ENCODE measurements at regions not wholly inside any gene's neighbourhood (a gene's known extent, or its start where the extent isn't known, plus 50 kb on each side); places are given as distances from the start of the nearest gene placed in this dataset.

DNA sequence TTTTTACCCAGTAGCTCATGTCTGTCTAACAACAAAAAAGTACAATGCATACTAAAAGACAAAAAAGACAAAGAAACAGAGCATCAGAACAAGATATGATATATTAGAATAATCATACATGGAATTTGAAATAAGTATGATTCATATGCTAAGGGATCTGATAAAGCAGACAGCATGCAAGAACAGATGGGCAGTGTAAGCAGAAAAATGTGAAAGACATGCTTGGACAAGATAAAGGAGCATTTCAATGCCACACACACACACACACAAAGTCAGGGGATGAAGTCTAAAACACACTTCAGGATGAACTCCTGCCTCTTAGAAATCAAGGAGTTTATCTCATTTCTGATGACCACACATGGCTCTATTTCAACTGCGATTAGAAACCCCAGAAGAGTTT is 649.6 kb upstream of the NDST4 start:
- DNase-seq (ENCODE audit: low spot score) = no peak

DNA sequence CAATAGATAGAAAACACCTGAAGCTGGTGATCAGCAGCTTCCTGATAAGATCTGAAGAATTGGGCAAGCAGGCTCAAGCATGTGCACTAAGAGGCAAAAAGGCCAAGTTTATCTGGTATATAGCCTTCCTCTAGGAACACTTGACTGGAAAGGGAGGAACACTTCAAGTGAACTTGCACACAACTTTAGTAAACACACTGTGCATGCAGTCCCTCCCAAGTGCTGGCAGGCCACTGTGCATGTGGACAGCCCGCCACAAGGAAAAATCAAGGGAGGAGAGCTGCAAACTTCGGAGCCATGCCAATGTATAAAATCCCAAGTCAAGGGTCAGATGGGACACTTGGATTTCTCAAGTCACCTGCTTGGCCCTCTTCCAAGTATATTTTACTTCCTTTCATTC is 645.8 kb upstream of the NDST4 start:
- no peak for DNase-seq (ENCODE audit: low spot score)

DNA sequence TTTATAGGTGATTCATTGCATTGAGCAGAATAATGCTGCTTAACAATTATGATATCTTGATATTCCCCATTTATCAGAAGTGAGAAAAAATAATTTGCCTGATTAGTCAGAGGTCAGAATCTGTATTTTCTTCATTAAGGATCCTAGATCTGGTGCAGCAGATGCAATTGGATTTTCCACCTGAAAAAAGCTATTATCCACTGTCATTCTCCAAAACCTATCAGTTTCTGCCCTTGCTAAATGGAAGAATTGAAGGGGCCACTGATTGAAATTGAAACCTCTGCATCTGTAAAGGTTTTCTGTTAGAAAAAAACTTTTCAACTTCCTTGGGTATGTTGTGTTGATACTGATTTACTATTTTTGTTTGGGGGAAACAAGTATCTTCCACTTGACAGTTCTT is 636.0 kb upstream of the NDST4 start:
- DNase-seq (ENCODE audit: low spot score) = no peak

DNA sequence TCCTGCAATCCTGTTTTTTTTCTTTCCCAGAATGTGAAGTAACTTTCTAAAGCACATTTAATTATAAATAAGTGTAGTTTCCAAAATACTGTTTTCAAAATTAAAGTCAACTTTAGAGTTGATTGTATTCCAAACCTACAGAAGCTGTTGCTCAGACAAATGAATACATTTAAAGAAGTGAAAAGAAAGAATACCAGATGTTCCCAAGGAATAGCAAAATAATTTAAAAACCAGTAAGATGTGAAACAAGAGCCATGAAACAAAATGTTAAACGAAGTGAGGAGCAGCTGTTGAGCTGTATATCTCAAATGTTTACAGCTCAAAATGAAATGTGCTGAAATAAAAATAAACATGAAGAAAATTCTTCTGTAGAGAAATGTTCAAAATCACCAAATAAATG is 627.4 kb upstream of the NDST4 start:
- DNase-seq (ENCODE audit: low spot score) = no peak

DNA sequence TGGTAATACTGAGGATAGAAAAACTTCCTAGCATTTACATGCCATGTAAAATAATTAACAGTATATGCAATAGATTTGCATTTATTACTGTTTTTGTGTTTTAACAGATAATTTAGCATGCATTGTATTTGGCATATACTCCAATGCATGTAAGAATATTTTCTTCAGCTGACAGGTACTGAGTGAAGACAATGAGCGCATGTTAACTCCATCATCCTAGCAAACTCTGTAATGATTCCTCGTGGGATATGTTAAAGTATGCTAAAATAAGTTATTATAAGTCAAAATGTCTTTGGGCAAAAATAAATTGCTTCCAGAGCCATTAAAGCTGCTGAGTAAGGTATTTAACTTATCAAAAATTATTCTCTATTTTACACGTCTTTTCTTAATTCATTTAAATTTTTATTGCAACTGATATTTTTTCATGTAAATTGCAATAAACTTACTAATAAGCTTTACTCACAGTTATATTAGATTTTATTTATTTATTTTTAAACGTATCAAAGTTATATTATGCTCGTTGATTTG is 616.4 kb upstream of the NDST4 start:
- no peak for DNase-seq (ENCODE audit: low spot score)

DNA sequence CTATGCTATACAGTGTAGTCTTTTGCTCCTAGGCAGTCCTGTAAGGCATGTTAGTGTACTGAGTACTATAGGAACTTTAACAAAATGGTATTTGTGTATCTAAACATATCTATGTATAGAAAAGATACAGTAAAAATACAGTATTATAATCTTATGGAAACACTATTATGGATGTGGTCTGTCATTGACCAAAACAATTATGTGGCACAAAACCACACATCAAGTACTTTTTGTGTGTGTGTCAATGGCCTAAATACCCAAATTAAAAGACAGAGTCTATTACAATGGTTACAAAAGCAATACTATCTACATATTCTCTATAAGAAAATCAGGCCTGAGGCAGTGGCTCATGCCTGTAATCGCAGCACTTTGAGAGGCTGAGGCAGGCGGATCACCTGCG is 610.2 kb upstream of the NDST4 start:
- no peak for DNase-seq (ENCODE audit: low spot score)

DNA sequence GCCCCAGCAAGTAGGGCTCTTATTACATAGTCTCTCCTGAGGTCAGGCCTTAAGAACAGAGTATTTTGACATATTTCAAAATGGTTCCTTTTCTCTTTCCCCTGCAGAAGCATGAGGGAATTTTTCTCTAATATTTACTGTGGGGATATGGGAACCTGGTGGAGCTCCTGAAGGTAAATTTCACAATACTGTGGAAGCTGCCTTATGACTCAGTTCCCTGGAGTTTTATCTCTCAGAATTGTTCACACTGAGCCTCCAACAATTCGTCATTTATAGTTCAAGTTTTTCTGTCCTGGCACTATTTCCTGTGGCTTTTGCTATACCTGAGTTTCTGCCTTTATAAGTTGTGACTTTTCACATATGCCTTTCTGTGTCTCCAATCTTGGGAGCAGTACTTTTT is 607.2 kb upstream of the NDST4 start:
- no peak for DNase-seq (ENCODE audit: low spot score)

DNA sequence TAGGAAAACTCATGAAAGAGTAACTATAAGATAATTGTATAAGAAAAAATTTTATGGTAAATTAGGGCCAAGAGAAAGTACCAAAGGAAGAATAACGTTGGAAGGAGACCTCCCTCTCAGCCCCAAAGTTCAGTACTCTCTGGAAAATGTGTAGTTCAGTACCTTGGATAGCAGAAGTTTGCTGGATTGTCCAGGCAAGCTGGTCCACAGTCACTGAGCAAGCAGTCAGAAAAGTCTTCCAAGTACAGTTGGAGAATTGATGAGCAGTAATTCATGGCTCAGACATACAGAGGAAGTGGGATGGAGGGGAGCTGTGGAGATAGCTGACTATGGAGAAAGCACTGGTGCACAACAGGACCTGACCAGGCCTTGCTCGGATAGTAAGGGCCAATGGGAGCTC is 598.2 kb upstream of the NDST4 start:
- no peak for DNase-seq (ENCODE audit: low spot score)

DNA sequence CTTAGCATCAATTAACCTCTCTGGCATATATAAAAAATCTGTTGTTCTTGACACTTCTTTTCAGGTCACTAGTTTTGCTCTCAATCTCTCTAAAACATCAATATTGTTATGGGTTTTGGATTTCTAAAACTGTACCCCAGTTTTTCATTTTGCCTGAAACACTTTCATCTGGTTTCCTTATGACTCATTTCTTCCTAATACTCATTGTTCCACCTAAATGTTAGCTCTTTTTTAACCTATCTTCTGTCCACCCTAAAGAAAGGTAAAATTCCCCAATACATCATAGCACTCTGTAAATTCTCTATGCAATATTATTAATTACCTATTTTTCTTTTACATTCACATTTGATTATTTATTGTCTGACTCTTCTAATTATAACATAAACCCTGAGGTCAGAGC is 575.5 kb upstream of the NDST4 start:
- no peak for DNase-seq (ENCODE audit: low spot score)

DNA sequence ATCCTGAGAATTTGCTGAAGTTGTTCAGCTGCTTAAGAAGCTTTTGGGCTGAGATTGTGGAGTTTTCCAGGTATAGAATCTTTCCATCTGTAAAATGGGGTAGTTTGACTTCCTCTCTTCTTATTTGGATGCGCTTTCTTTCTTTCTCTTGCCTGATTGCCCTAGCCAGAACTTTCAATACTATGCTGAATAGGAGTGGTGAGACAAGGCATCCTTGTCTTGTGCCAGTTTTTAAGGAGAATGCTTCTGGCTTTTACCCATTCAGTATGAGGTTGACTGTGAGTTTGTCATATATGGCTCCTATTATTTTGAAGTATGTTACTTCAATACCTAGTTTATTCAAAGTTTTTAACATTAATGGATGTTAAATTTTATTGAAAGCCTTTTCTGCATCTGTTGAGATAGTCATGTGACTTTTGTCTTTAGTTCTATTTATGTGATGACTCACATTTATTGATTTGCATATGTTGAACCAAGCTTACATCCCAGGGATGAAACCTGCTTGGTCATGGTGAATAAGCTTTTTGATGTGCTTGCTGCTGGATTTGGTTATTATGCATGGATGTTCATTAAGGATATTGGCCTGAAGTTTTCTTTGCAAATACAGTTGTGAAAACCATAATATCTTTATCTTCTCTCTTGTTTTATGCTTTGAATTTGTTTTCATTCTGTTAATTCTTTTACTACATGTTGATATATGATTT is 573.8 kb upstream of the NDST4 start:
- DNase-seq (ENCODE audit: low spot score) = no peak

DNA sequence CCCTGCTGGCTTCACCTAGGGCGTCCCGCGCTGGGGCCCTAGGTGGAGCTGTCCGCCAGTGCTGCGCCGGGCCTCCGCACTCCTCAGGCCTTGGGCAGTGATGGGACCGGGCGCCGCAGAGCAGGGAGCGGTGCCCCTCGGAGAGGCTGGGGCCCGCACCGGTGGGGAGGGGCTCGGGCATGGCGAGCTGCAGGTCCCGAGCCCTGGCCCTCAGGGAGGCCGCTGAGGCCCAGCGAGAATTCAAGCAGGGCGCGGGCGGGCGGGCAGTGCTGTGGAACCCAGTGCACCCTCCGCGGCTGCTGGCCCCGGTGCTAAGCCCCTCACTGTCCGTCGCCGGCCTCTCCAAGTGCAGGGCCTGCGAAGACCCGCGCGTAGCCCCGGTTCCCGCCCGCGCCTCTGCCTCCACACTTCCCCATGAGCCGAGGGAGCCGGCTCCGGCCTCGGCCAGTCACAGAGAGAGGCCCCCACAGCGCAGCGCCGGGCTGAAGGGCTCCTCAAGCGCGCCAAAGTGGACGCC is 565.1 kb upstream of the NDST4 start:
- DNase-seq (ENCODE audit: low spot score) = no peak

DNA sequence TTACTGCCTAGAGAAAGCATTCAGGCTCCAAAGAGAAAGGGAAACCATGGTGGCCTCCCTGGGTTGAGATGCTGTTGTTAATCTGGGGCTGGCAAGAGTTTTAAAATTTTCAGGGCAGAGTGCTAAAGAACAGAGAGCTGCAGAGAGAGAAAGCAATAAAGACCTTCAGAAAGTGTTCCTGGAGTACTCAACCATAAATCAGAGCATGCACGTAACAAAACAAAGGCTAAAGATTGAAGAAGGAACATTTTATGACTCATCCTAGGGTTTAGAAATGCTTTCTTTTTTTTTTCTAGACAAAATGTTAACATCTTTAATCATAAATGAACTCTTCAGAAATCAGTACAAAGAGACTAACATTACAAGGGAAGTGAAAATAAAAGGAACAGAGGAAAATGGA is 562.3 kb upstream of the NDST4 start:
- no peak for DNase-seq (ENCODE audit: low spot score)

DNA sequence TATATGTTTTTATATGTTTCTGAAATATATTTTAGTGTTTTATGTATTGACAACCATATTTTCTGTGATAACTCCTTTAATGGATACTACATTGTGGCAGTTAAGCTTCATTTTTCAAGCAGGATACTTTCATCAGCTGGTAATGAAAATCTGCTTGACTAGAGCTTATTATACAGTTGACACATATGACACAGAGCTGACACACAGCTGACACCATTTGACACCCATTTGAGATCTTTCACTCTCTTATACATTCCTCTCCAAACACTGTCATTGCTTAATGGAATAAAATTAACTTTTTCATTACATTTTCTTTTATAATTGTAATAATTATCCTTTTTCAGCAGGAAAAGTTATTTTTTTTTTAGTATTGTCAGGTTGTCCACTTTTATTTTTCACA is 561.1 kb upstream of the NDST4 start:
- DNase-seq (ENCODE audit: low spot score) = no peak

DNA sequence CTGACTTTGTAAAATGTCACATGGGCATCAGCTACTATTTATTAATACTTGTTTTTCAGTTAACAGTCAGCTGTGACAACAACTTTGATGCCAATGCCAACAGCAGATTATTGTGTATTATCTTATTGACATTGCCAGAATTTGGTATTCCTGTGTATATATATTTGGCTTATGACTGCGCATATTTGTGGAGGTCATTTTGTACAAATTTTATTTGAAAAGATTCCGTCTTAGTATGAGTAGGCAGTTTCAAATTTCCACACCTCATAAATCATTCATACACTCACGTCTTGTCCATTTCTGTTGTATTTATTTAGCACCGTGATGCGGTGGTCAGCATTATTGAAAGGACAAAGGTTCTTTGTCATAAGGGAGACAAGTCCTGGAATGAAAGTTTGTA is 558.2 kb upstream of the NDST4 start:
- no peak for DNase-seq (ENCODE audit: low spot score)

DNA sequence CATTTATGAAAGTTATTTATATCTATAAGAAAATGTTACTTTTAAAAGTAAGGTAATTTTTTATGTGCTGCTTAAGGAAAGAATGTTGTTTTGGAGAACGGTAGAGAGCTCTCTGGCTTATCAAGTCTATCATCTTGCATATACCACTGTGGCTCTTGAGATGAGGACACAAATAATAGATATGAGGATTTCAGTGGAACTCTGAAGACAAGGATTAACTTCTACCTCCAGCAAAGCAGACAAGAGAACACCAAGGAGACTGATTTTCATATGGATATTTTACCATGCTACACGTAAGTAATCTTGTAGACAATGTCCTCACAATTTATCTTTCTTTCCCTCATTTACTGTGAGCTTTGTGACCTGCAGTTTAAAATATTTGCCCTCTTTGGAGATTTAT is 557.5 kb upstream of the NDST4 start:
- no peak for DNase-seq (ENCODE audit: low spot score)

DNA sequence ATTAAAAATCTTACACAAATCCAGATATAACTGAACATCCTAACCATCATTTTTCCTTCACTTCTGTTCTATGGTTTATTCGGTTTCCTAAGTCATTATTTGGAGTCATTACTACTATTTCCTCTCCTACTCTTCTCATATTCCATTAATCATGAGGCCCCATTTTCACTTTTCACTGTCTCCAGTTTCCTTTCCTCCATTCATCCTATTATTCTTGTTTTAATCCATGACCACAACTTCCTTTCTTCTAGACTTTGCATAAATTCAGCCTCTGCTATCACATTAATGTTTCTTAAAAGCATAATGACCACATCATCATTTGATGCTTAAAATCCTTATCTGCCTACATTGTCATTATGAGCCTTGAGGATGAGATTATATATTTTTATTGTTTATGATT is 555.0 kb upstream of the NDST4 start:
- DNase-seq (ENCODE audit: low spot score) = no peak

DNA sequence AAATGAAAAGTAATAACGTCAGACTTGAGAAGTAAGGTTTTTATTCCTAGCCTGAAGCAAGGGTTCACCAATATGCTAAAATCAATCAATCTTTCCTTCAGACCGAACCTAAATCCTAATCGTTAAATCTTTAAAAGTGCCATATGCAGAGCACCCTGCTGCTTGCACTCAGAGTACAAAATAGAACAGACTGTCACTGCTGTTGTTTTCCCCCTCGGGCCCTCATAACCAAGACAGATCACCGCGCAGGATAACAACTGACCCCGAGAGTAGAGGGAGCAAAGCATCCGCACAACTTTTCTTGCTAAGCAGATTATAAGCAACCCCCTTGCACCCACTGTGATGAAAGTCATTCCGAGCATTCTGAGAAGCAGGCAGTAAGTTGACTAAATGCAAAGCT is 550.9 kb upstream of the NDST4 start:
- no peak for DNase-seq (ENCODE audit: low spot score)

DNA sequence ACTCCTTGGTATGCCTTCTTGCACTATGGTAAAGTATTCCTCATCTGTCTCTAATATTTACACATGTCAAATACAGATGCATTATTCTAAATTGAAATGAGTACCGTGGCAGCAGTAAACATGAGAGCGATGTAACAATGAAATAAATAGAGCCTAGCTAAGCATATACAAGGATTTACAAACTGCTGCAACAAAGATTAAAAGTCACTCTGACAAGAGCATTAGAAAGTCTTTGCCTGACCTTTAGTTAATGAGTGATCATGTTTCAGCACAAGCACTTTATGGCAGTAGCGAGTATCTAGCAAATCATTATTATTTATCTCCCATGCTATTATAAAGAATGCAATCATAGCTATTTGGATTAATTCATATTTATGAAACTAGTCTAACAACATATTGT is 547.0 kb upstream of the NDST4 start:
- no peak for DNase-seq (ENCODE audit: low spot score)

DNA sequence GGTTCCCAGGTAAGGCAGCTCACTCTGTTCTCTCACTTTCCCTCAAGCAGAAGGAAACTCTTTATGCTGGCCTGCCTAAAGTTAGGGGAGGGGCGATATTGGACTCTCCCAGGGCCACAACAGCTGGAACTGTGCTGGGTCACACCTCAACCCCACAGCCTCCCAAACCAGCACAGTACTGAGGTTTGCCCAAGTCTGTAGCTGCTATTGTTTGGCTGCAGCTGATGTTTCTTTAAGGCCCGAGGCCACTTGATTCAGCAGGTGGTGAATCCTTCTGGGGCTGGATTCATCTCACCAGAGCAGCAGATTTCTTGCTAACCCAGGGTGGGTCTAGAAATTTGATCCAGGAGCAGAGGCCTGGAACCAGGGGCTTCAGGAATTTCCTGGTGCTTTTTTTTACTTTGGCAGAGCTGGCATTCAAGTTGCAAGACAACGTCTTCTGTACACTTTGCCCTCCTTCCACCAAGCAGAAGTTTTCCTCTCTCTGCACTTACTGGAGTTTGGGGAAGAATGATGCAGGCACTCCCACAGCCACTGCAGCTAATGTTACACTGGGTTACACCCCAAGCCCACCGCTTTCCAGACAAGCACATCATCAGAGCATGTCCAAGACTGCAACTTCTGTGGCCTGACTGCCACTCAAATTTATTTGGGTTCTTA is 544.7 kb upstream of the NDST4 start:
- DNase-seq (ENCODE audit: low spot score) = no peak

DNA sequence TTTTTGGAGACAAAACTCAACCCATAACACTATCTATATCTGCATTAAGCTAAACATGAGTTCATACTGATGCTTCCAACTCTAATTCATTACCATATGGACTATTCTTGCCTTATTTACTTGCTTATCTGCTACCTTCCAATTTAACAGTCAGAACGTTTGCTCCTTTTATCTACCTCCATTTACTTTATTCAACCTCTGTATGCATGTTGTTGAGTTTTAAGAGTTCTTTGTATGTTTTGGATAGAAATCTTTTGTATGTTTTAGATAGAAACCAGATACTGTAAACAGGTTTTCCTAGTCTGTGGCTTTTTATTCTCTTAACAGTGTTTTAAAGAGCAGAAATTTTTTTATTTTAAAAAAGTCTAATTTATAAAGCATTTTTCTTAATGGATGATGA is 542.2 kb upstream of the NDST4 start:
- no peak for DNase-seq (ENCODE audit: low spot score)

DNA sequence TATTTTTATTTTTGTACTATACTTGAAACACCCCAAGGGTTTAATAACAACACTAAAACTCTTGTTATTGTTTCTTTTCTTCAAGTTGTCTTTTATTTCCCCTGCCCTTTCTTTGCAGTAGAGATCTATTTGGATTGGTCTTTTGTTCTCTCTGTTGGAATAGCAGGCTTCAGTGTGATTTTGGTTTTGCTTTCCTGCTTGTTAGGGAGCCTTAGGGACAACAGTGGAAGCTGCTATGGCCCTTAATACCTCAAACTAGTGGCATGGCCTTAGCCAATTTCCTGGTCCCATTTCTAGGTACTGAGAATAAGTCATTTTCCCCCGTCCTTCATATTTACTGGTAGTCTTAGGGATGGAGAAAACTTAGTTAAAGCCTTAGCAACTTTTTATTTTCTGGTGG is 535.4 kb upstream of the NDST4 start:
- no peak for DNase-seq (ENCODE audit: low spot score)

DNA sequence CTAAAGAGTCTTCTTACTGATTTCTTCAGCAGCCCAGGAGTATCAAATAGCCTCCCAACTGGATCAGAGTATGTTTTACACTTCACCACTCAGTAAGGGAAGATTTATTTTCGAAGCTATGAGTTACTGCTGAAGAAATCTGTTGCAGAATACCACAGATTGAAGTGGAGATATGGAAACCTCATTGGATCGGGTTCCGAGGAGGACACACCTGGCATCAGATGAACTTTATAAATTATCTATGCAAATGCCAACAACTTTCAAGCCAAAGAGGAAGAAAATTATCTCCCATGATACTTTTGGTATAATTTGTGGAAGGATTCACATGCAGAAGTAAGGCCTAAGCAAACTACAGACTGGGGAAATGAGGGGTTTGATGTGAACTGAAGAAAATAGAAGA is 515.9 kb upstream of the NDST4 start:
- DNase-seq (ENCODE audit: low spot score) = no peak

DNA sequence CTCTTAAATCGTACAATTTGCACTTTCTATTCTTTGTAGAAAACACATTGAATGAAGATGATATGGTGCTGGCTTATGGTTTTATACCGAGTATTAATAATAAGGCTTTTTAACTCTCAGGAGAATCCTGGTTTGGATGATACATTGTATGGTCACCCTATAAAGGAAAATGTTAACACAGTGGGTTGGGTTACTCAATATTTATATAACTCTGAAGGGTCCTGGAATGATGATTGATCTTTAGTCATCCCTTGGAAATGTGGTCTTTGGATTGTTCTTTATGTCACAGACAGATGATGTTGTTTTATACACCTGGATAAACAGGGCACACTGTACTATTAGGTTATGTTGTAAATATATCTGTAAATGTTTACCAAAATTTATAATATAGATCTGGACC is 496.2 kb upstream of the NDST4 start:
- DNase-seq (ENCODE audit: low spot score) = no peak

DNA sequence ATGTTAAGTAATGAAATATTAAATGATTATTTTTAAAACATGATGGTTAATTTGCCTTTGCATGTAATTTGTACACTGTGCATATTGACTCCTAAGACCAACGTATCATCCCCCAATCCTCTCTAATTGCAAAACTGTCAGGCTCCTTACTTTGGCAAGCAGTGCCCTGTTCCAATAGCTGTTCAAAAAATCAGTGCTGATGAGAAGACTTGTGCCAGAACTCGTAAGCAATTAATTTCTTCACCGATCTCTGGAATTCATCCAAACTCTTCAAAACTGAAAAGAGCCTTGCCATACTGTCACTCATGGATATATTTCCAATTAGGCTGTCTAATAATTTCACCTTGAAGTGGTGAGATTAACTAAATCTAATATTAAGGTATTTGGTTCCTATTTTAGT is 493.9 kb upstream of the NDST4 start:
- no peak for DNase-seq (ENCODE audit: low spot score)

Measured in CD4-positive, alpha-beta T cell treated with Interleukin-6 at 100 ng/mL for 8 hours (primary cell).